Activated CD4-positive, alpha-beta T cell treated with anti-CD3 and anti-CD28 coated beads, Interleukin-2, Interleukin-4, amounts not matched to agents 100 ng/mL and 50 ng/mL, durations not matched to agents 16 hours and 8 hours (primary cell): ENCODE measurements at regions not wholly inside any gene's neighbourhood (a gene's known extent, or its start where the extent isn't known, plus 50 kb on each side); places are given as distances from the start of the nearest gene placed in this dataset.

ENCODE experiments used
- DNase-seq: peaks from one replicate; pipeline ENCODE4 v3.0.0-alpha.2; 2020; ENCODE audit warnings: low spot score

GRCh38 chr4:24719615-24720014 lies 75.8 kb upstream of the SOD3 start:
- no peak for DNase-seq

DNA sequence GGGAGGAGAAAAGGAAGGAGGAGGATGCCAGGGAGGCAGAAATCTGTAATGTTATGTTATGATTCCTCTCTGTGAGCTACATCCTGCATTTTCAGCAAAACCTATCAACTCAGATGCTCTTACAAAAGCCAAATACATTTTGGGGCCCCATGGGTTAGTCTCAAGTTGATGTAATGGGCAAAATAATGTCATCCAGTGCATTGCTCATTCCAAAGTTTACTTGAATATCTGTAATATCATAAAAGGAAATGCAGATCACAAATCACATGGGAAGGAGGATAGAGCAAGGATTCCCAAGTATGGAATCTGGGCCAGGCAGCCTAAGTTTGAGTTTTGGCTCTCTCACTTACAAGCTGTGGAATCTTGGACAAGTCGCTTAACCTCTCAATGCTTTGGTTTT lies 74.9 kb upstream of the SOD3 start:
- DNase-seq: no peak

GRCh38 chr4:24720979-24721378 lies 74.4 kb upstream of the SOD3 start:
- no peak for DNase-seq

GRCh38 chr4:24722026-24722568 lies 73.3 kb upstream of the SOD3 start:
- DNase-seq: no peak

GRCh38 chr4:24727390-24728224 lies 67.8 kb upstream of the SOD3 start:
- no peak for DNase-seq

DNA sequence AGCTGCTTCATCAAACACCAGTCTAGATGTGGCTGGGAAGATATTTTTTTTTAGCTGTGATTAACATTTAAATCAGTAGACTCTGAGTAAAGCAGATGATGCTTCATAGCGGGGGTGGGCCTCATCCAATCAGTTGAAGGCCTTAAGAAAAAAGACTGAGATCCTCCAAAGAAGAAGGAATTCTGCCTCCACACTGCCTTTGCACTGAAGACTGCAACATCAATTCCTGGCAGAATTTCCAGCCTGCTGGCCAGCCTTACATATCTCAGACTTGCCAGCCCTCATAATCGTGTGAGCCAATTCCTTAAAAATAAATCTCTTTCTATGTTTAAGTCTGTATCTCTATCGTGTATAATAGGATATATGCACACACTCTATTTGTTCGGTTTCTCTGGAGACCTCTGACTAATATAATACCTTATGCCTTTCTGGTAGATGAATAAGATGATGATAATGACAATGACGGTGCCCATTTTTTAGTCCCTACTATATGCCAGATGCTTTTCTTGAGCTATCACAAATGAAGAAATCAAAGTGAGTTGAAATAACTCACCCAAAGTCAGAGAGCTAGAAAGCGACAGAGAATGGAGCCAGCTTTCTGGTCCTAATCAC lies 66.1 kb upstream of the SOD3 start:
- DNase-seq: no peak

- DNase-seq: no peak
Measured at GRCh38 chr4:24730256-24731001, 64.9 kb upstream of the SOD3 start.

GRCh38 chr4:24731448-24731847 lies 63.9 kb upstream of the SOD3 start:
- DNase-seq: no peak

- no peak for DNase-seq
Measured at GRCh38 chr4:24734511-24734910, 60.9 kb upstream of the SOD3 start.

DNA sequence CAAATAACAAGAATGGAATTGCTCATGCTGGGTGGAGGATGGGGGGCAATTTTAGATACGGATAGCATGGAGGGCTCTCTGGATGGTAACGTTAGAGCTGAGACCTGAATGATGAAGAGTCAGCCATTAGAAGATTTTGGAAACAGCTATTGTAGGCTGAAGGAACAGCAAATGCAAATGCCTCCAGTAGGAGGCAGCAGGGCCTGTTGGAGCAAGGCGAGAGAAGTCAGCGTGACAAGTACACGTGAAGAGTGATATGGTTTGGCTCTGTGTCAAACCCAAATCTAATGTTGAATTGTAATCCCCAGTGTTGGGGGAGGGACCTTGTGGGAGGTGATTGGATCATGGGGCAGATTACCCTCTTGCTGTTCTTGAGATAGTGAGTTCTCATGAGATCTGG lies 59.3 kb upstream of the SOD3 start:
- no peak for DNase-seq

- no peak for DNase-seq
Measured at GRCh38 chr4:24741910-24742309, 53.5 kb upstream of the SOD3 start.

GRCh38 chr4:24742335-24742734 lies 53.0 kb upstream of the SOD3 start:
- DNase-seq: no peak

GRCh38 chr4:24742773-24743172 lies 52.6 kb upstream of the SOD3 start:
- DNase-seq: no peak

DNA sequence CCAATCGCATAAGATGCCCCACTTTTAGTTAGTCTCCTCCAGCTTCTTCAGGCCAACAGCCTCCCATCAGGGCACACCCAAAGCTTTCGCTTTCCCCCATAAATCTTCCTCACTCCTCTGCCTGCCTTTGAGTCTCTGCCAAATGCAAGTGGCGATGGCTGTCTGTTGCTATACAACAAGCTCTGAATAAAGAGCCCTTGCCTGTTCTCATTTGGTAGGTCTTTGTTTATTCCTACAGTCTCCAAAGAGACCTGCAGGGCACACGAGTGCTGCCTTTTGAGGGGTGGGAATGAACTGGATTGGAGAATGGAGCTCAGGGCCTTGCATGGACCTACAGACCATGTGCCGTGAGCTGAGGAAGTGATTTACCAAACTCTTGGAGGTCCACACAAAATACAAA lies 52.2 kb upstream of the SOD3 start:
- no peak for DNase-seq

GRCh38 chr4:24743927-24744326 lies 51.4 kb upstream of the SOD3 start:
- DNase-seq: no peak

DNA sequence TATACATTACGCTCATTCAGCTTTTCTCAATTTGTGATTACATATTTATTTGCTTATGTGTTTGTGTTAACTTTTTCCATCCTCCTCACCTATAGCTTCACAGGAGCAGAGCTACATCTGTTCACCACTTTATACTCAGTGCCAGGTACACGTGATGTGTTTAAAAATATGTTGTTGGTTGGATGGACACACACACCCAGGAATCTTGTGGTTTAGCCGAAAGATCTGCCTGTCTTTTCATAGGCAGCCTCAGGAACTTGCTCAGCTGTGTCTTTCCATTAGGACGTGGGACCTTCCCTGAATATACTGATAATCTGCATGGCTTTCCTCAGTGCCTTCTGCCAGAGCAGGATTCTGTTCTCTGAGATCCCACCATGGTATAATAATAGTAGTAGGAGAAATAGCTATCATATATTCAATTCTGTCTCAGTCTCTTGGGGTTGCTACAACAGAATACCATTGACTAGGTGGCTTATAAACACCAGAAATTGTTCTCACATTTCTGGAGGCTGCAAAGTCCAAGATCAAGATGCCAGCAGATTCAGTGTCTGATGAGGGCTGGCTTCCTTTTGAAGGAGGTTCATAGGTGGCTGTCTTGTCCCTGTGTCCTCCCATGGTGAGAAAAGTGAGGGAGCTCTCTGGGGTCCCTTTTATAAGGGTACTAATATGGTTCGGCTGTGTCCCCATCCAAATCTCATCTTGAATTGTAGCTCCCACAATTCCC lies 50.0 kb upstream of the SOD3 start:
- no peak for DNase-seq
